T-helper 2 cell treated with Interferon-gamma antibody and Interleukin-4, amounts not matched to agents 5 μg/mL and 100 μg/mL, for 36 hours (primary cell): ENCODE measurements at regions not wholly inside any gene's neighbourhood (a gene's known extent, or its start where the extent isn't known, plus 50 kb on each side); places are given as distances from the start of the nearest gene placed in this dataset.

ENCODE experiments used
- DNase-seq: peaks from one replicate; pipeline ENCODE4 v3.0.0; 2021; ENCODE audit warnings: low spot score
- H3K27ac Mint-ChIP-seq: one replicate; pipeline ENCODE4 v1.8.0; 2021; ENCODE audit warnings: mild to moderate bottlenecking, mixed read lengths
- H3K27me3 Mint-ChIP-seq: one replicate; pipeline ENCODE4 v1.8.0; 2021; ENCODE audit warnings: low read depth, mixed read lengths
- H3K36me3 Mint-ChIP-seq: one replicate; pipeline ENCODE4 v1.8.0; 2021; ENCODE audit warnings: low read depth, mixed read lengths
- H3K4me1 Mint-ChIP-seq: one replicate; pipeline ENCODE4 v1.8.0; 2021; ENCODE audit warnings: low read depth, mixed read lengths
- H3K4me3 Mint-ChIP-seq: one replicate; pipeline ENCODE4 v1.8.0; 2022; ENCODE audit warnings: mild to moderate bottlenecking, moderate library complexity, mixed read lengths
- H3K9me3 Mint-ChIP-seq: one replicate; pipeline ENCODE4 v1.8.0; 2021; ENCODE audit warnings: mixed read lengths

DNA sequence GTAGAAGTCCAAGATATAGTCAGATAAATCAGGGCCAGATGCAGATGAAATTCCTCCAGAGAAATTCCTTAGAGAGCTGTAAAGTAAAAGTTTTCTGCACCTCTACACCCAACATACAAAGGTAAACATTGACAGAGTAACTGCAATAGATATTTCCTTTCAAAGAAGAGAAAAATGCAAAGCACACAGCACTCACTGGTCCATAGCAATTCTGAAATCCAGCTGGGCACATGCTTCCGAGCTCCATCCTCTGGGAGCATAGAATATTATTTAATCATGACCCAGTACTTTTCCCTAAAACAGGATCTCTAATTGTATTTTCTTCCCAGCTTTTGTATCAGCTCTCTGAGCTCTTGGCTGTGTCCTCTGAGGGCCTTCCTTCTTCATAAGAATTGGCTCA lies 239.5 kb upstream of the IRX3 start:
- Mint-ChIP-seq H3K27ac (no peak overlapping the region), H3K4me3 (no peak overlapping the region), H3K36me3 (no peaks in the 10 kb centered on the region), H3K9me3 (peaks cover 17% of the 10 kb centered on the region), H3K27me3 (no peaks in the 10 kb centered on the region), H3K4me1 (no peaks in the 10 kb centered on the region)
- no peak for DNase-seq

DNA sequence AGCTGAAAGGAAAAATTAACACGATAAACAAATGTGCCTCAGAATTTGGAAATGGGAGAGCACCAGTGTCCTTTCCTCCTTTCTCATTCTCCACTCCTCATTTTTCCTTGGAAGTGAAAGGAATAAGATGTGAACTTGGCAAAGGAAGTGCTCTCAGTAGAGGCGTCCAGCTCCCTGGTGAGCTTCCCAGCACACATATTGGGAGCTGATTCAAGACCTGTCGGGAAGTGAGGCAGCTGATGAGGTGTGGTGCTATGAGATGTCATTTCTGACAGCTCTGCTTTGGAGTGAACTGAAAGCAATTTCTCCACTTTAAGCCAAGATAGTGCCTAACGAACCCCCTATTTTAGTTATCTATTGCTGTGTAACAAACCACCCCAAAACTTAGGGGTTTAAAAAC lies 238.5 kb upstream of the IRX3 start:
- H3K36me3 Mint-ChIP-seq = no peaks in the 10 kb centered on the region
- DNase-seq = no peak
- no peak overlapping the region for H3K4me3 Mint-ChIP-seq
- H3K4me1 Mint-ChIP-seq = no peaks in the 10 kb centered on the region
- no peak overlapping the region for H3K27ac Mint-ChIP-seq
- H3K27me3 Mint-ChIP-seq = no peaks in the 10 kb centered on the region
- peaks cover 17% of the 10 kb centered on the region for H3K9me3 Mint-ChIP-seq

GRCh38 chr16:54522584-54522983 lies 236.0 kb upstream of the IRX3 start:
- Mint-ChIP-seq H3K27me3 (no peaks in the 10 kb centered on the region), H3K27ac (no peak overlapping the region), H3K4me3 (no peak overlapping the region), H3K9me3 (peaks cover 11% of the 10 kb centered on the region), H3K36me3 (no peaks in the 10 kb centered on the region), H3K4me1 (no peaks in the 10 kb centered on the region)
- DNase-seq = no peak

DNA sequence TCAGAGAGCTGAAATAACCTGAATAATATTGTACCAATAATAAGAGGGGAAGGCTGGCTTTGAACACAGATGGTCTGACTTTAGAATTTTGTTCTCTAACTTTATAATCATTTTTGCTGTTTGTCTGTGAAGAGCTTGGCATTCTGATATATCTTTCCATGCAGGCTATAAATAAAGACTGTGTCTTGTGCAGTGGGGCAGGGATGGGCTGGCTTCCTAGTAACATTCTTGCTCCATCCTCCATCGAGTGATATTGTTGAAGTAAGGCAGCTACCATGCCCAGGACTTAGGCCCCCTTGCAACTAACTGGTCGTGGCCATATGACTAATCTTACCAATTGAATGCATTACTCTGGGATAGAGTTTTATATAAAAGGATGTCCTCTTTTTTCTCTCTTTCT lies 234.7 kb upstream of the IRX3 start:
- Mint-ChIP-seq H3K36me3 (no peaks in the 10 kb centered on the region), H3K27ac (no peak overlapping the region), H3K4me1 (no peaks in the 10 kb centered on the region), H3K4me3 (no peak overlapping the region), H3K27me3 (no peaks in the 10 kb centered on the region), H3K9me3 (peaks cover 11% of the 10 kb centered on the region)
- DNase-seq = no peak

- Mint-ChIP-seq H3K36me3 (no peaks in the 10 kb centered on the region), H3K4me3 (no peak overlapping the region), H3K27ac (no peak overlapping the region), H3K4me1 (no peaks in the 10 kb centered on the region), H3K27me3 (no peaks in the 10 kb centered on the region), H3K9me3 (no peaks in the 10 kb centered on the region)
- DNase-seq = no peak
These were observed 232.6 kb upstream of the IRX3 start for GRCh38 chr16:54519161-54519695.

DNA sequence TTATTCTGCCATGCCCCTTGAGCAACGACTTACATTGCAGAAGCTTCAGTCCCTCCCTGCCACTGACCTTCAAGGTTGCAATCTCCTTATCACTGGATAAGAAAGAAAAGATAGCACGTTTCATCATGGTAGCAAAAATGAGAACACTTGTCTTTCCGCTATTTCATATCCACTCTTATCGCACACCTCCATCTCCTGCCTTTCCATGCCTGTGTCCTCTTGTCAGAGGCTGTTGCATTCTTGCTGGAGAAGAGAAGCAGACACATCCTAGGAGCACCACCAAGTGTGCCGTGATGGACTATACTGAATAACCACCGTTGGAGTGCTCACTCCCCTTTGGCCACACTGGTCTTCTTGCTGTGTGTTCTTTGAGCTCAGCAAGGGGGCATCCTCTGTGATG lies 230.6 kb upstream of the IRX3 start:
- DNase-seq = no peak
- Mint-ChIP-seq H3K27ac (no peak overlapping the region), H3K4me1 (no peaks in the 10 kb centered on the region), H3K36me3 (no peaks in the 10 kb centered on the region), H3K9me3 (no peaks in the 10 kb centered on the region), H3K4me3 (no peak overlapping the region), H3K27me3 (no peaks in the 10 kb centered on the region)

DNA sequence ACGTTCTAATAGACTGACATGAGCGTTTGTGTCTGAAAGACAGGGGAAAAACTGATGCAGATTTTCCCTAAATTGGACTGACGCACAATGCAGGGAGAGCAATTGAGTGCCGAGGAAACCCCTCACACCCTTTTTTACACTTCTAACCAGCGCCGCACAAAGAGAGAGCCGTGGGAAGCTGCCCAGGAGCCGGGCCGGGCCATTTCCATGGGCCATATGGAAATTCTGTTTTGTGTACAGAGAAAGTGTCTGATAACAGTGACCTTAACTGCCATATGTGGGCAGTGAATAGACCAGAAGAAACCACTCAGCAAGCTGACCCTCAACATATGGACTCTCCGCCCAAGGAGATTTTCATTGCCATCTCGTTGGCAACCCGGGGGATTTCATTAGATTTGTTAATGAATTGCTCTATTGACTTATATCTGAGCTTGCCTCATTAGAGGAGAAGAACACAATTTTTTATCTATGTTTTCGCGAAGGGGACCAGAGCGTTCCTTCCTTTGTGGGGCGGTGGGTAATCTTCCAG lies 225.9 kb upstream of the IRX3 start:
- Mint-ChIP-seq H3K4me3 (no peak overlapping the region), H3K27ac (no peak overlapping the region), H3K4me1 (no peaks in the 10 kb centered on the region), H3K36me3 (no peaks in the 10 kb centered on the region), H3K27me3 (no peaks in the 10 kb centered on the region), H3K9me3 (no peaks in the 10 kb centered on the region)
- no peak for DNase-seq

GRCh38 chr16:54511222-54511731 lies 224.7 kb upstream of the IRX3 start:
- no peak for DNase-seq
- no peak overlapping the region for H3K27ac Mint-ChIP-seq
- no peaks in the 10 kb centered on the region for H3K27me3 Mint-ChIP-seq
- no peaks in the 10 kb centered on the region for H3K4me1 Mint-ChIP-seq
- no peak overlapping the region for H3K4me3 Mint-ChIP-seq
- no peaks in the 10 kb centered on the region for H3K36me3 Mint-ChIP-seq
- H3K9me3 Mint-ChIP-seq = no peaks in the 10 kb centered on the region

DNA sequence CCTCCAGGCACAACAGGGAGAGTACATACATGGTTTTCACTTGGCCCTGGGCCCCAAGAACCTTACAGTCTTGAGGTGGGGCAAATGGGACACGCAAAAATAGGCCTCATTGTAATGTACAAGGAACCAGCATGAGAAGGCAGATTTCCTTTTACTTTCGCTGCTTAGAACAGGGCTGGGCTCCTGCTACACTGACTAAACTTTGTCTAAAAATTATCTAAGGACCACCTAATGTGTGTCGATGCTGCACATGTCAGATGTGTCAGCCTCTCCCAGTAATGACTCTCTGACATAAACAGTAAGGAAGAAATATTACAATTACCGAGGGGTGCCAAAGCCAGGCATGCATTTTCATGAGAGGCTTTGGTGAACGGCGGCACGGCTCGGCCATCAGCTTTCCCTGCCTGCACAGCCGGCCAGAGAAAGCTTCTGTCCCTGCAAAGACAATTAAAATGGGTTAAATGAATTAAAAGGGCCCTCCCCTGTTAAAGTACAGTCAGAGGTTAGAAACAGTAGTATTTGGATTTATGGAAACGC lies 224.2 kb upstream of the IRX3 start:
- H3K36me3 Mint-ChIP-seq = no peaks in the 10 kb centered on the region
- H3K9me3 Mint-ChIP-seq = no peaks in the 10 kb centered on the region
- no peak overlapping the region for H3K27ac Mint-ChIP-seq
- no peaks in the 10 kb centered on the region for H3K4me1 Mint-ChIP-seq
- DNase-seq = no peak
- H3K4me3 Mint-ChIP-seq = no peak overlapping the region
- no peaks in the 10 kb centered on the region for H3K27me3 Mint-ChIP-seq

GRCh38 chr16:54509456-54509855 lies 222.9 kb upstream of the IRX3 start:
- Mint-ChIP-seq H3K27me3 (peaks cover 2% of the 10 kb centered on the region), H3K27ac (no peak overlapping the region), H3K36me3 (no peaks in the 10 kb centered on the region)

DNA sequence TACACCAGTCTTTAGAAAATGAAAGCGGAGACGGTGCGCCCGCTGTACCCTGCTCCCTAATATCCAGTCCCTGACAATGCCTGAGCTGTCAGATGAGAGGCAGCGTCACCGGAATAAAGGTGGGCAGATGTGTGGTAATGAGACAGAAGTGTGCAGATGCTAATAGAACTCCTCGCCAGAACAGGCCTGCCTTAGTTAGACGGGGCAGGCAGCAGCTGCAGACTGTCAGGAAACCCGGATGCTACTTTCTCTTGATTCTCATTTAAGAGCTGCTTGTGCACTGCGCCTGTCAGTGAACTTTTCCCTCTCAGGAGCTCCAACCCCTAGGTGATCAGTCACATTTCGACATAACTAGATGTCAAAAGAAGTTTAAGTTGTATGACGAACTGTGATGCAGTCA lies 221.8 kb upstream of the IRX3 start:
- Mint-ChIP-seq H3K27me3 (peaks cover 2% of the 10 kb centered on the region), H3K27ac (no peak overlapping the region), H3K4me1 (no peaks in the 10 kb centered on the region), H3K9me3 (no peaks in the 10 kb centered on the region), H3K4me3 (no peak overlapping the region), H3K36me3 (no peaks in the 10 kb centered on the region)
- no peak for DNase-seq

More at GRCh38 chr16:54509456-54509855, 222.9 kb upstream of the IRX3 start:
- no peak for DNase-seq
- H3K4me1 Mint-ChIP-seq = no peaks in the 10 kb centered on the region
- H3K9me3 Mint-ChIP-seq = no peaks in the 10 kb centered on the region
- no peak overlapping the region for H3K4me3 Mint-ChIP-seq

DNA sequence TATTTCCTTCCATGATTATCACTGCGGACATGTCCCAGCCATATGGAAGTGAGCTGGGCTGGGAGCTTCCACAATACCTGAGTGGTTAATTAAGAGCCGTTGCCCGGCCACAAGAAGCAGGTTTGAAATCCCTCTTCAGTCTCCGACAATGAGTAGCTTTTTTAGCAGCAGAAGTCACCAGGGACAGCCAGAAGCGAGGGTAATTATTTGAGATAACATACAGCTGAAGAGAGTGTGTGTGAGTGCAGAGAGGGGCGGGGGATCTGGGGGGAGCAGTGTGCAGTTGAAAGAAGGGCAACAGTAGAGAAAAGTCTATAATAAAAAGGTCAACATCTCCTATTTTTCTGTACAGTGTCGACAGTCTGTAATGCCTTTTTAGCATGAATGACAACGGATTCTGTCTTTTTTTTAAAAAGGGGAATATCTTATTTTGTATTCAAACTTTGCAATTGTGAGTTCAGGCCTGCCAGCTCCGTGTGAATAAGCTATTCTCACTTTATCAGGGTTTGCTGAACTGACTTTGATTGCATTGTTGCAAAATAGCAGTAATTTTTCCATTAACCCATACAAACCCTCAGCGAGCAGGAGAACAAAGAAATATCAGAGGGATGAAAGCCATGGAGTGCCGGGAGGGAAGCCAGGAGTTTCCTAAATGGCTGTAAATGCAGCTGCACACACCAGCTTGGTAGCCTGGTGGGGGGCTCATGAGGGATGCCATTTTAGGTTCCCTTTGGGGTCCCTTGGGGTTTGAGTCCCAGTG lies 220.3 kb upstream of the IRX3 start:
- H3K9me3 Mint-ChIP-seq = no peaks in the 10 kb centered on the region
- no peak overlapping the region for H3K27ac Mint-ChIP-seq
- no peak overlapping the region for H3K4me3 Mint-ChIP-seq
- no peaks in the 10 kb centered on the region for H3K4me1 Mint-ChIP-seq
- H3K27me3 Mint-ChIP-seq = peaks cover 2% of the 10 kb centered on the region
- H3K36me3 Mint-ChIP-seq = no peaks in the 10 kb centered on the region
- DNase-seq = no peak

GRCh38 chr16:54506214-54506580 lies 219.6 kb upstream of the IRX3 start:
- Mint-ChIP-seq H3K4me1 (no peaks in the 10 kb centered on the region), H3K9me3 (no peaks in the 10 kb centered on the region), H3K27me3 (peaks cover 2% of the 10 kb centered on the region), H3K27ac (no peak overlapping the region), H3K4me3 (no peak overlapping the region), H3K36me3 (no peaks in the 10 kb centered on the region)
- no peak for DNase-seq

GRCh38 chr16:54505549-54506213 lies 219.1 kb upstream of the IRX3 start:
- DNase-seq = no peak
- H3K4me1 Mint-ChIP-seq = no peaks in the 10 kb centered on the region
- no peaks in the 10 kb centered on the region for H3K9me3 Mint-ChIP-seq
- peaks cover 2% of the 10 kb centered on the region for H3K27me3 Mint-ChIP-seq
- H3K4me3 Mint-ChIP-seq = no peak overlapping the region
- H3K36me3 Mint-ChIP-seq = no peaks in the 10 kb centered on the region
- H3K27ac Mint-ChIP-seq = no peak overlapping the region
